GM19238 (cell line): ENCODE measurements at regions not wholly inside any gene's neighbourhood (a gene's known extent, or its start where the extent isn't known, plus 50 kb on each side); places are given as distances from the start of the nearest gene placed in this dataset.
"Not testable (repeated sequence)": the region's sequence is repeated elsewhere in the genome, so short reads cannot be mapped to it uniquely, and the experiment has no call there.

Experiments
- DNase-seq: peaks from one replicate; pipeline ENCODE4 v3.0.0; 2011; ENCODE audit warnings: low spot score; ENCODE audit not compliant: insufficient read length

GRCh38 chr6:119418084-119418483 is 68.5 kb upstream of the MAN1A1 start:
- DNase-seq = not testable (repeated sequence)

- no peak for DNase-seq
Observed at GRCh38 chr6:119407156-119407555, 57.6 kb upstream of the MAN1A1 start.

DNA sequence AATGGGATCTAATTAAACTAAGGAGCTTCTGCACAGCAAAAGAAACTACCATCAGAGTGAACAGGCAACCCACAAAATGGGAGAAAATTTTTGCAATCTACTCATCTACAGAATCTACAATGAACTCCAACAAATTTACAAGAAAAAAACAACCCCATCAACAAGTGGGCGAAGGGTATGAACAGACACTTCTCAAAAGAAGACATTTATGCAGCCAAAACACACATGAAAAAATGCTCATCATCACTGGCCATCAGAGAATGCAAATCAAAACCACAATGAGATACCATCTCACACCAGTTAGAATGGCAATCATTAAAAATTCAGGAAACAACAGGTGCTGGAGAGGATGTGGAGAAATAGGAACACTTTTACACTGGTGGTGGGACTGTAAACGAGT is 55.6 kb upstream of the MAN1A1 start:
- not testable (repeated sequence) for DNase-seq
